NCI-H1694 (cell line): ENCODE measurements at regions not wholly inside any gene's neighbourhood (a gene's known extent, or its start where the extent isn't known, plus 50 kb on each side); places are given as distances from the start of the nearest gene placed in this dataset.

Source experiments
- DNase-seq: peaks from one replicate; lab custom pipeline; 2025; lab: John Stamatoyannopoulos, UW

GRCh38 chr14:65186951-65187350 is 84.6 kb upstream of the MAX start:
- no peak for DNase-seq

GRCh38 chr14:65187421-65188049 is 85.2 kb upstream of the MAX start:
- DNase-seq = no peak

GRCh38 chr14:65190312-65190711 is 88.0 kb upstream of the MAX start:
- DNase-seq = no peak

- DNase-seq = no peak
These were observed 89.4 kb upstream of the MAX start for GRCh38 chr14:65191716-65192115.

GRCh38 chr14:65192686-65193085 is 90.4 kb upstream of the MAX start:
- no peak for DNase-seq

GRCh38 chr14:65193916-65194590 is 91.7 kb upstream of the MAX start:
- no peak for DNase-seq

- no peak for DNase-seq
These were observed 92.9 kb upstream of the MAX start for GRCh38 chr14:65195042-65195719.

- DNase-seq = no peak
These were observed 96.0 kb upstream of the MAX start for GRCh38 chr14:65198346-65198745.

- no peak for DNase-seq
These were observed 98.1 kb upstream of the MAX start for GRCh38 chr14:65200454-65200853.

GRCh38 chr14:65203574-65203973 is 101.3 kb upstream of the MAX start:
- no peak for DNase-seq

- no peak for DNase-seq
These were observed 101.7 kb upstream of the MAX start for GRCh38 chr14:65204056-65204455.

GRCh38 chr14:65206078-65206447 is 103.7 kb upstream of the MAX start:
- DNase-seq = no peak

- DNase-seq = no peak
These were observed 104.3 kb upstream of the MAX start for GRCh38 chr14:65206448-65207096.

- no peak for DNase-seq
These were observed 106.2 kb upstream of the MAX start for GRCh38 chr14:65208548-65208947.

GRCh38 chr14:65210118-65210821 is 108.0 kb upstream of the MAX start:
- no peak for DNase-seq

- no peak for DNase-seq
These were observed 108.5 kb upstream of the MAX start for GRCh38 chr14:65210822-65211182.

- no peak for DNase-seq
These were observed 109.1 kb upstream of the MAX start for GRCh38 chr14:65211341-65211987.

GRCh38 chr14:65213316-65213715 is 111.0 kb upstream of the MAX start:
- no peak for DNase-seq

- DNase-seq = no peak
These were observed 112.4 kb upstream of the MAX start for GRCh38 chr14:65214741-65215140.

GRCh38 chr14:65219353-65219752 is 117.0 kb upstream of the MAX start:
- no peak for DNase-seq

GRCh38 chr14:65222440-65222858 is 120.1 kb upstream of the MAX start:
- peak; percentile 37 for DNase-seq

GRCh38 chr14:65223636-65224035 is 121.3 kb upstream of the MAX start:
- no peak for DNase-seq
